GM23248 (cell line): ENCODE measurements at regions not wholly inside any gene's neighbourhood (a gene's known extent, or its start where the extent isn't known, plus 50 kb on each side); places are given as distances from the start of the nearest gene placed in this dataset.

ENCODE experiments used
- EZH2 ChIP-seq: fragments of 200-600 bp; sonication (generic); IDR thresholded peaks from 2 replicates; pipeline ENCODE4 v1.6.1; 2018; ENCODE audit warnings: antibody characterized with exemption, mild to moderate bottlenecking; ENCODE audit not compliant: insufficient read depth, poor library complexity, severe bottlenecking
- EZH2phosphoT487 ChIP-seq: fragments of 200-600 bp; sonication (generic); IDR thresholded peaks from 2 replicates; pipeline ENCODE4 v1.6.1; 2018; ENCODE audit warnings: antibody characterized with exemption, moderate library complexity, mild to moderate bottlenecking, low read depth; ENCODE audit not compliant: insufficient read depth

DNA sequence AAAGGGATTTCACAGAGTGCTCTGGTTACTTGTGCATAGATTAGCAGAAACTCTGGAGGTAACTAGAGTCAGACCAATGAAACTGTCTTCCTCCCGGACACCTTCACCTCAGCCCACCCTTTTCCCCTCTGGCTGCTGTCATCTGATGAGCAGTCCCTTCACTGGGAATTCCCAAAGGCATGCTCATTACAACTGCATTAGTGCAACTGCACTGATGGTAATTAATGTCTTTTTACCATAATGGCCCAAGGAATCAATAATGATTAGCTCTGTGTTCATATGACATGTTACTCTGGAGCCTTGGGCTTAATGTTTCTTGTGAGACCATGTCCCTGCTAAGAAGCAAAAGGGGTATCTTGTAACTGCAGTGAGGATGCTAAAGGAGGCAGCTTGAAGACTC is 304.5 kb downstream of the GRIN2B start:
- no peak for TF ChIP-seq EZH2phosphoT487
- TF ChIP-seq EZH2 = no peak
